OCI-LY1 (cell line): ENCODE measurements at regions not wholly inside any gene's neighbourhood (a gene's known extent, or its start where the extent isn't known, plus 50 kb on each side); places are given as distances from the start of the nearest gene placed in this dataset.

ENCODE experiments used
- EZH2 ChIP-seq: fragments of 200-600 bp; sonication (generic), shearing (Covaris generic); IDR thresholded peaks from 2 replicates; pipeline ENCODE4 v1.8.0; 2017; ENCODE audit warnings: borderline replicate concordance, mixed run types, mild to moderate bottlenecking, antibody characterized with exemption, low read length, moderate library complexity, mixed read lengths
- TF ChIP-seq, protein P1 (sequence below): fragments of 200-600 bp; sonication (generic), shearing (Covaris generic); IDR thresholded peaks from 2 replicates; pipeline ENCODE4 v1.5.1; 2017; ENCODE audit warnings: mild to moderate bottlenecking, antibody characterized with exemption, low read length, moderate library complexity, mixed read lengths

DNA sequence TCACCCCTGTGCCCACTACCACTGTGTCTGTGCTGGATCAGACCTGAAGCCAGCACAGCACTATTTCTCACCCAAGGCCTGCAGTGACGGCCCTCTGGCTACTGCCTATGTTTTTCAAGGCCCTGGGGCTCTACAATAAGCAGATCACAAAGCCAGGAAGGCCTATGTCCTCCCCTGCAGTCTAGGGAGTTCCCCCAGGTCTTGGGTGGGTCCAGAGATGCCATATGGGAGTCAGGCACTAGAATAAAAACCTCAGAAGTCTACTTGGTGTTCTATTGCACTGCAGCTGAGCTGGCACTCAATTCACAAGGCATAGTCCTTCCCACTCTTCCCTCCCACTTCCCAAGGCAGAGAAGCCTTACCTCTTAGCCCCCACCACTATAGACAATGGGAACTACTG lies 107.1 kb downstream of the FBXO4 start:
- TF ChIP-seq, protein P1, sequence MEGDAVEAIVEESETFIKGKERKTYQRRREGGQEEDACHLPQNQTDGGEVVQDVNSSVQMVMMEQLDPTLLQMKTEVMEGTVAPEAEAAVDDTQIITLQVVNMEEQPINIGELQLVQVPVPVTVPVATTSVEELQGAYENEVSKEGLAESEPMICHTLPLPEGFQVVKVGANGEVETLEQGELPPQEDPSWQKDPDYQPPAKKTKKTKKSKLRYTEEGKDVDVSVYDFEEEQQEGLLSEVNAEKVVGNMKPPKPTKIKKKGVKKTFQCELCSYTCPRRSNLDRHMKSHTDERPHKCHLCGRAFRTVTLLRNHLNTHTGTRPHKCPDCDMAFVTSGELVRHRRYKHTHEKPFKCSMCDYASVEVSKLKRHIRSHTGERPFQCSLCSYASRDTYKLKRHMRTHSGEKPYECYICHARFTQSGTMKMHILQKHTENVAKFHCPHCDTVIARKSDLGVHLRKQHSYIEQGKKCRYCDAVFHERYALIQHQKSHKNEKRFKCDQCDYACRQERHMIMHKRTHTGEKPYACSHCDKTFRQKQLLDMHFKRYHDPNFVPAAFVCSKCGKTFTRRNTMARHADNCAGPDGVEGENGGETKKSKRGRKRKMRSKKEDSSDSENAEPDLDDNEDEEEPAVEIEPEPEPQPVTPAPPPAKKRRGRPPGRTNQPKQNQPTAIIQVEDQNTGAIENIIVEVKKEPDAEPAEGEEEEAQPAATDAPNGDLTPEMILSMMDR = no peak
- TF ChIP-seq EZH2 = no peak
